NCI-H748 treated with DMSO at 0.1 percent for 48 hours (cell line): ENCODE measurements at regions not wholly inside any gene's neighbourhood (a gene's known extent, or its start where the extent isn't known, plus 50 kb on each side); places are given as distances from the start of the nearest gene placed in this dataset.
A peak's percentile ranks its signal among the peaks of the same experiment; 100 is the strongest.

Source experiments
- DNase-seq: peaks from one replicate; lab custom pipeline; 2025; lab: John Stamatoyannopoulos, UW

DNA sequence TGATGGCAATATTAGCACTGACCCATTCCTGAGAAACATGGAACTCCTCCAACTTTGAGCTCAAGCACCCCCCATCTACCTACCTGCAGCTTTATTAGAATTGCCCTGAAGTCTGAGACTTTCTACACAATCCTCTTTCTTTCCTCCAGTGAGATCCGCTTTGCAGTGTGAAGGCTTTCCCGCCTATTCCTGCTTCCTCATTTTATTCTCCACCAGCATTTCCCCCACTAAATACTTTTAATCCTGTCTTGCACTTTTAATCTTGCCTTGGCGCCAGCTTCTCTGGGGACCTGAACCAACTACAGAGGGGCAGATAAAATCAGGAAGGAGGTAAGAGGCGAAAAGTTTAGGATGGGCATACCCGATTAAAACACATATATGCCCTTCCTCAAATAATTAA is 178.1 kb upstream of the PRDM1 start:
- no peak for DNase-seq

GRCh38 chr6:105907301-105907700 is 178.8 kb upstream of the PRDM1 start:
- no peak for DNase-seq

DNA sequence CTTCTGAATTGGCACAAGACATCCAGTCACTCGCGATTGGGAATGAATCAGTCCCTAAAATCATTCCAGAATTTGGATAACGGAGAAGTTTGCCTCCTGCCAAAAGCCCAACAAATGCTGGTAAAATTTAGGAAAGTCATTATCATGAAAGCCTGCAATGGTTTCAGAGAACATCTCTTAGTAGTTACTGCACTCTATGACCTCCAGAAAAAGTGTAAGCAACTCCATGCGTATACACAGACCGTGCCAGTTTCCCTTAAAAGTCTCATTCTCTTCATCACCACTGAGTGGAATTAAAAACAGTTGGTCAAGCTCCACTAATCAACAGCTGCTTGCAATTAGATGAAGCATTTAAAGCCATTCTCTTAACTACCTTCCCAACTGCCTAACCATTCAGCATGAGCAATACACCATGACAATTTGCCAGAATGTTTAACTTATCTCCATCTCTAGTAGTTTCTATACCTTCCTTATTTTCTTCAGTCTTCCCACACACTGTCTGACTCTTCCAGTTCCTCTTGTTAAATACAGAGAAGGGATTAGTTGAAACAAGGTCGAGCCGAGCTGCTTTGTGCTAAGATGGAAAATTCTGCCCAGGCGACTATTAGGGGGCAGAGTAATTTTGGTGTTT is 183.6 kb upstream of the PRDM1 start:
- no peak for DNase-seq

- no peak for DNase-seq
Measured at GRCh38 chr6:105901583-105901982, 184.6 kb upstream of the PRDM1 start.

DNA sequence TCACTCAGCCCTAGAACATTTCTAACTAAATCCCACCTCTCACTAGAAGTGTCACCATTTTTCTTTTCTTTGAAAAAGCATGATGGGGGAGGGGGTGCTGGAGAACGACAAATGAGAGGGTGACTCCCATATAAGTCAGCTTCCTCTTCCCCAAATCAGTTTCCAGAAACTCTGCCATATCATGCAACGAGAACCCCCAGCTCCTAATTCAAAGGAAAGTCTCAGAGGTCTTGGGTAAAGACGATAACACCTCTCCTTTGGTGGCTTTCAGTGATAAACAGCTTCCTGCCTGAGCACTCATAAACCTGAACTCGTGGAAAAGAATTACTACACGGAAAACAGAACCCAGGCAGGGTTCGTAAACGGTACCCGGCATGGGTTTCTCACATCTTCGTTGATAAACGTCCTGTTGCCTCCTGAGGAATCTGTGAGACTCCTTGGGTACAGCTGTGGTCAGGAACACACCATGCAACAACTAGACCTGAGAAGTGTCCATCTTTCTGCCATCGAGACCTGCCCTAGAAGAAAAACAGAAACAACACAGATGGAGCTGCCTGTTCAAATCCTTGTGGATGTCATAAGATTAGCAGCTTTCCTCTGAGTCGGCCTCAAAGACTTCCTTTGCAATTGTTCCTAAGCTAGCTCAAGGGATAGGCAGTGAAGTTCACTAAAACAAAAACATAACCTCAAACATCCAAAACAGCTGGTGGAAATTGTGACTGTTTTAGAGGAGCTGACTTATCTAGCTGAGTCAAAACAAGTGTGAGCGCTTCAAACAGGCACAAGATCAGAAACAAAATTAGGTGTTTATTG is 185.8 kb upstream of the PRDM1 start:
- DNase-seq: no peak

- no peak for DNase-seq
Measured at GRCh38 chr6:105898286-105898685, 187.8 kb upstream of the PRDM1 start.

DNA sequence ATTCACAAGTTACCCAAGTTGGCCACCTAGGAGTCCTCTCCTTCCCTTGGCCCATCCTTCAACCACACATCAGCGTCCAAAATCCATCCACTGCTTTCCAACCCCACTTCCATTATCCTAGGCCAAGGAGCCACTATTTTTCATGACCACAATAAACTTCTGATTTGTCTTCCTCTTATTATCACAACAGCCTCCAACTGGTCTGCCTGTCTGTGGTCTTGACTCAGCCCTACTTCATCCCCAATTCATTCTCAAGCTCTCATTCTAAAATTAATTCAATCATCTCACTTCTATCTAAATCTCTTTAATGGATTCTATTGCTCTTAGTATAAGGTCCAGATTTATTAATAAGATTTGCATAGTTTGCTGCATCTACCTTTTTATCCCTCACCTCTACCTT is 189.0 kb upstream of the PRDM1 start:
- DNase-seq: no peak

DNA sequence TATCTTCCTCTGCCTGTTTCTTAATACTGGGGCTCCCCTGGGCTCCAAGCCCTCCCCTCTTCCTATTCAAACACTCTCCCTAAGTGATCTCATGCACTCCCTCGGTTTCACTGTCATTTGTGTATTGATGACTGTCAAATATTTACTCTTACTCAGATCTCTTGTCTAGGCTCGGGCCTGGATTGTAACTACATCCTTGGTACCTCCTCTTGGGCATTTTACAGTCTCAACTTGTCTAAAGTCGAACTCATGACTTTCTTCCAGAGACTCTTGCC is 189.4 kb upstream of the PRDM1 start:
- DNase-seq: peak; percentile 46

DNA sequence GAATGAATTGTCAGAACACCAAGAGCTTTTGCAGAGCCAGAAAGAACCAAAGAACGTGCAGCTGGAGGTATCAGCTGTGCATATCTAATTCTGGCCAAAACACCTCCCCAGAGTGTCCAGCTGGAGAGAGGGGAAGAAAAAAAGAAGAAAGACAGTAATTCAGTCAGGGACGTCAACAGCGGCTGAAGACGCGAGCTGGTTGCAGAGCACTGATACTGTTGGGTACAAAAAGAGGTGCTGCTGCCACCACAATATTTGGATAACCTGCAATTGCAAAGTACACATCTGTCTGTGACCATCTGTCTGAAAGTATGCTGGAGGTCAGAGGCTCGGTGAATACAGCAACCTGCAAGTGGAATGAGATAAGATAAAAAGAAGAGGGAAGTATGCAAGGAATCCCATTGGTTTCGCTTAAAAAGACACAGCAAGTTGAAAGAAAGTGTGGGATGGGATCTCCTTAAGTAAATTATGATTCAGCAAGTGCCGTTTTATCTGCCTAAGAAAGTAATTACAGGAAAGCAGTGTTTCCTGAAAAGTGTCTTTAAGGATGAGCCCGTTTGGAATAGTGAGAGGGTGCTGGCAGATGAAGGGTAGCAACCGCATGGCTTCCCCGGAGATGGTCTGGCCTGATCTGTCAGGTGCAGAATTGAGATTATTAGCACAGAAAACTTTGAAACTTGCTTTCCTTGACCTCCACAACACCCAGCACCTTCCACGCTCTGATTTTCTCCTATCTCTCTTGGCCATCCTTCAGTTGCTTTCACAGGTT is 189.9 kb upstream of the PRDM1 start:
- no peak for DNase-seq

DNA sequence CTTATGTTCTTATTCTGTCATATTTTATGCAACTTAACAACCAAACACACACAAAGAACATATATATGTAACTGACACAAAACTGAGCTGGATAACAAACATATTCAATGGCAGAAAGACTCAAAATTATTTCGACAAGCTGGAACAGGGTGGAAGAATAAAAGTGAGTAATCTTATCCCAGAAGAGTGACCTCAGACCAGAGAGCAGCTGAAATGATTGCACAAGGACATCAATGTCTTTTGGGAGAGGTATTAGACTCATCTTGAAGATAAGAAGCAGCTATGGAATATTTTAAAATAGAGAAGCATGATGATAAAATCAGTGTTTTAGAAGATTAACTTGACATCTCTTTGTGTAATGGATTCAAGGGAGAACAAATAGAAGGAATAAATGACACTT is 191.6 kb upstream of the PRDM1 start:
- no peak for DNase-seq

- DNase-seq: no peak
Measured at GRCh38 chr6:105893741-105894140, 192.4 kb upstream of the PRDM1 start.

GRCh38 chr6:105892577-105893262 is 193.4 kb upstream of the PRDM1 start:
- no peak for DNase-seq

DNA sequence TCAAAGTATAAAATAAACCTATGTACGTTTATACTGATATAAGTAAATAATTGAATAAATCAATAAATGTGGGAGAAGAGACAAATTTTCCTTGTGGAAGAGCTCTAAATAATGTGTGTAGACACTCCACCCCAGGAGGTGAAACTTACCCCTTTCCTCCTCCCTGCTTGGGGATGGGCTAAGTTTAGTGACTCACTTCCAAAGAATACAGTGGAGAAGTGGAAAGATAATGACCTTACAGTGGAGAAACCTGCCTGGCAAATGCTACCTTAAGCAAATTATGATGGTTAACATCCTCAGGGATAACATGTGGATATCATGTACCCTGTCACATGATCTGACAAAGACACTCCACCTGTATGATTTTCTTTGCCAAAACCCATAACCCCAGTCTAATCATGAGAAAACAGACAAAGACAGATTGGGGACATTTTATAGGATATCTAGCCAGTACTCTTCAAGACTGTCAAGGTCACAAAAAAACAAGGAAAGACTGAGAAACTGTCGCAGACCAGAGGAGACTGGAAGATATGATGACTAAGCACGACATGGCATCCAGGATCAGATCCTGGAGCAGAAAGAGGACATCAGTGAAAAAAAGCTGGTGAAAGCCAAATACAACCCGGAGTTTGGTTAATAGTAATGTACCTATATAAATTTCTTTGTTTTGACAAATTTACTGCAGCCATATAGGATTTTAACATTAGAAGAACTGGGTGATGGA is 195.5 kb upstream of the PRDM1 start:
- DNase-seq: no peak

GRCh38 chr6:105889902-105890301 is 196.2 kb upstream of the PRDM1 start:
- DNase-seq: no peak

- DNase-seq: no peak
Measured at GRCh38 chr6:105886814-105887544, 199.2 kb upstream of the PRDM1 start.

- no peak for DNase-seq
Measured at GRCh38 chr6:105886066-105886813, 199.9 kb upstream of the PRDM1 start.

- no peak for DNase-seq
Measured at GRCh38 chr6:105884426-105884825, 201.7 kb upstream of the PRDM1 start.

- DNase-seq: no peak
Measured at GRCh38 chr6:105884011-105884410, 202.1 kb upstream of the PRDM1 start.

- no peak for DNase-seq
Measured at GRCh38 chr6:105882828-105883227, 203.3 kb upstream of the PRDM1 start.

GRCh38 chr6:105882121-105882803 is 203.9 kb upstream of the PRDM1 start:
- DNase-seq: no peak
